ENCODE measurements at regions not wholly inside any gene's neighbourhood (a gene's known extent, or its start where the extent isn't known, plus 50 kb on each side); places are given as distances from the start of the nearest gene placed in this dataset.

DNA sequence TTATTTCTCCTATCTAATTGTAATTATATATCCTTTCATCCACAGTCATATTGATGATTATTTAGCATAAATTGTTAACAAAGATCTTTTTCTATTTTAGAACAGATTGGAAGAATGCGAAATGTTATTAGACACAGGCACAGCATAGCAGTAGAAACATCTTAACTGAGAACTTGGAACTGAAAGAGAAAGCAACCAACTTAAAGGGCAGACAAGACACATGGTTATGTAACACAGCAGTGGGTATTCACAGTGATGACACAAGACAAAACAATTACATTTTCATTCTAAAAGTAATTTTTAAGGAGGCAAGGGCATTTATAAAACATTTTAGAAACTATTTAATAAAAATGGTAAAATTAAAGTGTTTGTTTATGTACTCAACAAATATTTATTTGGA, 57.7 kb upstream of the MEF2C start:
- DNase-seq (ENCODE audit: low read depth): peak; percentile 15
- TF ChIP-seq, protein P1, sequence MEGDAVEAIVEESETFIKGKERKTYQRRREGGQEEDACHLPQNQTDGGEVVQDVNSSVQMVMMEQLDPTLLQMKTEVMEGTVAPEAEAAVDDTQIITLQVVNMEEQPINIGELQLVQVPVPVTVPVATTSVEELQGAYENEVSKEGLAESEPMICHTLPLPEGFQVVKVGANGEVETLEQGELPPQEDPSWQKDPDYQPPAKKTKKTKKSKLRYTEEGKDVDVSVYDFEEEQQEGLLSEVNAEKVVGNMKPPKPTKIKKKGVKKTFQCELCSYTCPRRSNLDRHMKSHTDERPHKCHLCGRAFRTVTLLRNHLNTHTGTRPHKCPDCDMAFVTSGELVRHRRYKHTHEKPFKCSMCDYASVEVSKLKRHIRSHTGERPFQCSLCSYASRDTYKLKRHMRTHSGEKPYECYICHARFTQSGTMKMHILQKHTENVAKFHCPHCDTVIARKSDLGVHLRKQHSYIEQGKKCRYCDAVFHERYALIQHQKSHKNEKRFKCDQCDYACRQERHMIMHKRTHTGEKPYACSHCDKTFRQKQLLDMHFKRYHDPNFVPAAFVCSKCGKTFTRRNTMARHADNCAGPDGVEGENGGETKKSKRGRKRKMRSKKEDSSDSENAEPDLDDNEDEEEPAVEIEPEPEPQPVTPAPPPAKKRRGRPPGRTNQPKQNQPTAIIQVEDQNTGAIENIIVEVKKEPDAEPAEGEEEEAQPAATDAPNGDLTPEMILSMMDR (conservative IDR thresholded peaks at IDR 0.05; ENCODE audit: low read depth, low read length): no peak
- H3K4me3 ChIP-seq (ENCODE audit: low read depth, low read length): no peak overlapping the region

DNA sequence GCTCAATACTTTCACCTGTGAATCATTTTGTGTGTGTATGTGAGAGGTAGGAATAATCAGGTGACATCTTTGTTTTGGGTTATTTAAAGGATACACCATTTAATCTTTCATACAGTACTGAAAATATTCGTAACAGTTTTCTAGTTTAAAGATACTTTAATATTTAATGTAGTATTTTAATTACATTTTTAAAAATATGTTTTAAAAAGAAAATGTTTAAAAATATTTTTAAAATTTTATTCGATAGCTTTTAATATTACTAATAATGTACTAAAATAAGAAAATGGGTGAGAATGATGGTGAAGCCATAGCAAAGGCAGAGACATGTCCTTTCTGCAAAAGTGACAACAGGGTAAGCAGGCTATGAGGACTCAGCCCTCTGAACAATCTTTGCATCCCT, 56.3 kb upstream of the MEF2C start:
- DNase-seq (ENCODE audit: low read depth): no peak
- TF ChIP-seq, protein P1 (conservative IDR thresholded peaks at IDR 0.05; ENCODE audit: low read depth, low read length): no peak
- H3K4me3 ChIP-seq (ENCODE audit: low read depth, low read length): no peak overlapping the region

DNA sequence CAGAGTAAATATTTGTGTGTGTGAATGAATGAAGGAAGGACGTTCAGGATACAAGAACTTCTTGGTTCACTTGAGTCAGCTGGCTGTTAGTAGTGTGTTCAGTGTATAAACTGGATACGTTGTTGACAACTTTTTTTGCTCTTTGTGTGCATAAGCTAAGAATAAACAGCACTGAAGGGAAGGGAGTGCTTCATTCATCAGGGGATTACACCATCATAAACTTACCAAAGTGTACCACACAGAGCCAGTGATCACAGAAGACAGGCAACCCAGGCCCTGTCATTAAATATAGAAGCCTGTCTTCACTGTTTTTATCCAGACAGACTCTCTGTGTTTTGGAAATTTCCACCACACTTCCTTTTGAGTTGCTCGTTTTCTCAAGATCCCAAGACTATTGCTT, 55.5 kb upstream of the MEF2C start:
- no peak overlapping the region for H3K4me3 ChIP-seq (ENCODE audit: low read depth, low read length)
- TF ChIP-seq, protein P1 (conservative IDR thresholded peaks at IDR 0.05; ENCODE audit: low read depth, low read length): no peak
- DNase-seq (ENCODE audit: low read depth): no peak

DNA sequence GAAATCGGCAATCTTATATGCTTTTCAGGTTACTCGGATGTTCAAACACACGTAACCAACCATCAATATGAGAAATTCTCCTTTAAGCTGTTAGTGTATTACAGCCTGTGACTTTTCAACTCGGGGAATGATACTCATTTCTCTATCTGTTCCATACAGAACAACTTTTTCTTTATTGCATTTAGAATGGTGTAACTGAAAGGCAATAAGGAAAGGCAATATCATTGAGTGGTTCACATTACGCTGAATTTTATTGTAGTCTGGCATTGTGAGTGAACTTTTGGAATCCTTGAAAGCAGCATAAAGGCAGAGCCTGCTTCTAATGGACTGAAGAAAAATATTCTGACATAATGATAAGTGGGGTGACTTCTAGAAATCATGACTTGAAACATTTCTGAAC, 54.4 kb upstream of the MEF2C start:
- H3K4me3 ChIP-seq (ENCODE audit: low read depth, low read length): no peak overlapping the region
- DNase-seq (ENCODE audit: low read depth): no peak
- TF ChIP-seq, protein P1 (conservative IDR thresholded peaks at IDR 0.05; ENCODE audit: low read depth, low read length): no peak

DNA sequence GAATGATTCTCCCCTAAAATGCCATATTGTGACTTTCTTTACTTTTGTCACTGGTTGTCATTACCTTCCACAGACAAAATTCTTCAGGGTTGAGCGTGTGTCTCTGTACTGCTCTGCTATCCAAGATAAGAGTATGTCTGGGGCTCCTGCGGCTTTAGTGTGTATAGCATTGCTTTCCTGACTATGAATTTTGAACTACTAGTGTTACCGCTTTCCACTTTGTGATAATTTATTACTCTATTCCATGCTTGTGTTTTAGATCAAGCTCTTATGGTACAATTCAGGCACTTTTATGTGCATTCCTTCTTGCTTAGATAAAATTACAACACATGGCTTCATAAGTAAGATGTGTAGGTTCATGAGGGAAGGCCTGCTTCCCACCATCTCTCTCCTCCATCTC, 51.5 kb upstream of the MEF2C start:
- no peak for DNase-seq (ENCODE audit: low read depth)
- TF ChIP-seq, protein P1 (conservative IDR thresholded peaks at IDR 0.05; ENCODE audit: low read depth, low read length): no peak
- no peak overlapping the region for H3K4me3 ChIP-seq (ENCODE audit: low read depth, low read length)
